WERI-Rb-1 (cell line): ENCODE measurements at regions not wholly inside any gene's neighbourhood (a gene's known extent, or its start where the extent isn't known, plus 50 kb on each side); places are given as distances from the start of the nearest gene placed in this dataset.

Experiments
- DNase-seq: peaks from one replicate; pipeline ENCODE4 v3.0.0-alpha.2; 2020
- H3K27ac ChIP-seq: fragments of 250-450 bp; sonication (Bioruptor Pico); 2 replicates; pipeline ENCODE4 v1.5.1; 2020; ENCODE audit warnings: mild to moderate bottlenecking, moderate library complexity
- H3K27me3 ChIP-seq: fragments of 250-450 bp; sonication (Bioruptor Pico); 2 replicates; pipeline ENCODE4 v1.5.1; 2021; ENCODE audit warnings: mild to moderate bottlenecking, low read depth, moderate library complexity; ENCODE audit not compliant: insufficient read depth, severe bottlenecking
- H3K36me3 ChIP-seq: fragments of 250-450 bp; sonication (Bioruptor Pico); 2 replicates; pipeline ENCODE4 v1.5.1; 2020; ENCODE audit warnings: mild to moderate bottlenecking, moderate library complexity
- H3K4me3 ChIP-seq: 2 replicates; pipeline ENCODE4 v1.5.1; 2011; ENCODE audit warnings: low read depth, mild to moderate bottlenecking, control low read depth, low read length
- H3K9me3 ChIP-seq: fragments of 250-450 bp; sonication (Bioruptor Pico); 2 replicates; pipeline ENCODE4 v1.5.1; 2021; ENCODE audit warnings: mild to moderate bottlenecking, moderate library complexity; ENCODE audit not compliant: severe bottlenecking
- CTCF ChIP-seq: IDR thresholded peaks from 2 replicates; pipeline ENCODE4 v1.5.1; 2011; ENCODE audit warnings: low read depth, mild to moderate bottlenecking, control low read depth, inconsistent platforms, low read length

- H3K27me3 ChIP-seq: no peaks in the 10 kb centered on the region
These were observed 241.7 kb upstream of the HES1 start for GRCh38 chr3:193894121-193894863.

DNA sequence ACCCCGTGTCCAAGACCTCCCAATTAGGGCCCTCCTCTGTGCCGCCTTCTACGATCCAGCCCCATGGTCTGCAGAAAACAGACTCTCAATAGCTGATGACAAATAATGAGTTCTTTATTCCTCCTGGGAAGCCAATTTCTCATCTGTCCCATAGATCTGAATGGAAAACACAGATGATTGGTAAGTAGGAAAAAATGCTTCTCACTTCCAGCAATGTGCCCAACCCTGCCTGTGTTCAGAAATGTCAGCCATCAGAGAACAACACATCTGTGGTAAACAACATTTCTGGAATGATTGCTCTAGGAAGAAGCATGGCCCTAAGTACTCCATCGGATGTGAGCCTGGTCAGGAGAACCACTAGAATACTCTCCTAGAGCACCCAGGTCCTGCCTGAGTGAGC lies 240.5 kb upstream of the HES1 start:
- no peak for DNase-seq
- Histone ChIP-seq H3K36me3 (no peaks in the 10 kb centered on the region), H3K4me3 (no peak overlapping the region), H3K27ac (no peak overlapping the region), H3K27me3 (no peaks in the 10 kb centered on the region), H3K9me3 (no peaks in the 10 kb centered on the region)
- no peak for TF ChIP-seq CTCF

More at GRCh38 chr3:193894121-193894863, 241.7 kb upstream of the HES1 start:
- Histone ChIP-seq H3K27ac (no peak overlapping the region), H3K36me3 (no peaks in the 10 kb centered on the region), H3K9me3 (no peaks in the 10 kb centered on the region), H3K4me3 (no peak overlapping the region)
- no peak for DNase-seq
- no peak for TF ChIP-seq CTCF

GRCh38 chr3:193896419-193896818 lies 239.5 kb upstream of the HES1 start:
- no peak for DNase-seq
- no peak for TF ChIP-seq CTCF
- no peak overlapping the region for H3K27ac ChIP-seq

DNA sequence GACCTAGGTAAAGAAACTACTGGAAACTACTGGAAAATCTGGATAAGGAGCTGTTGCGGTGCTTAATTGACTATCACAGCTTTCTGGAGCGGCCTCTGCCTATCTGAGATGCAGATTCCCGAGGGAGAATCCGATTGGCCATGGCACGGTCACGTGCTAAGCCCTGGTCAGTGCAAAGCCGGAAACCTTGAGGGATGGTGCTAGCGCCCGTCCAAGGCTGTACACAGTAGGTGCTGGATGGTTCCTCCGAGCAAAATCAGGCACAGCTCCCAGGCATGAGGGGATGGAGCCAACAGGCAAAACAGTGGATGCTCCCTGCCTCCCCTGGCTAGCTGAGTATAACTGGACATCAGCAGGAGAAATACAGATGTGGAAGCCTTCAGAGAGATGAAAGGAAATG lies 238.7 kb upstream of the HES1 start:
- DNase-seq: no peak
- H3K9me3 ChIP-seq: no peaks in the 10 kb centered on the region
- no peak overlapping the region for H3K4me3 ChIP-seq
- H3K27ac ChIP-seq: no peak overlapping the region
- no peak for TF ChIP-seq CTCF
- no peaks in the 10 kb centered on the region for H3K36me3 ChIP-seq
- H3K27me3 ChIP-seq: no peaks in the 10 kb centered on the region

More at GRCh38 chr3:193896419-193896818, 239.5 kb upstream of the HES1 start:
- Histone ChIP-seq H3K4me3 (no peak overlapping the region), H3K27me3 (no peaks in the 10 kb centered on the region), H3K36me3 (no peaks in the 10 kb centered on the region), H3K9me3 (no peaks in the 10 kb centered on the region)

DNA sequence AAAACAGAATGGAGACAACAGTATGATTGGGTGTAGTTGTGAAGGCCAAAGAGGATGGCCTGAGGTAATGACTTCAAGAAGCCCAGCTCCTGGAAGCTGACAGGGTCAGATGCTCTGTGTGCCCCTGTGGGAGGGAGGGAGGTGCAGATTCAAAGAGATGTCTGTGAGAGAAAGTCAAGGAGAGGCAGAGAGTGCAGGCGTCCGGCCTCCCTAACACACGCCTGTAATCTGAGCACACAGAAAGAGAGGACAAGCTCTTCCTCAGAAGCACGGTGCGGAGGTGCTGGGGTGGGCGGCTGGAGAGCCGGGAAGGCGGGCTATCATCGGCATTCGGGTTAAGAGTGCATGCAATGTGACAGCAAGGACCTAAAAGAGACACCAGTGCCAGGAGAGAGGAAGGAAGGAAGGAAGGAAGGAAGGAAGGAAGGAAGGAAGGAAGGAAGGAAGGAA lies 238.2 kb upstream of the HES1 start:
- no peak for TF ChIP-seq CTCF
- Histone ChIP-seq H3K36me3 (no peaks in the 10 kb centered on the region), H3K27ac (no peak overlapping the region), H3K27me3 (no peaks in the 10 kb centered on the region), H3K9me3 (no peaks in the 10 kb centered on the region), H3K4me3 (no peak overlapping the region)
- no peak for DNase-seq

DNA sequence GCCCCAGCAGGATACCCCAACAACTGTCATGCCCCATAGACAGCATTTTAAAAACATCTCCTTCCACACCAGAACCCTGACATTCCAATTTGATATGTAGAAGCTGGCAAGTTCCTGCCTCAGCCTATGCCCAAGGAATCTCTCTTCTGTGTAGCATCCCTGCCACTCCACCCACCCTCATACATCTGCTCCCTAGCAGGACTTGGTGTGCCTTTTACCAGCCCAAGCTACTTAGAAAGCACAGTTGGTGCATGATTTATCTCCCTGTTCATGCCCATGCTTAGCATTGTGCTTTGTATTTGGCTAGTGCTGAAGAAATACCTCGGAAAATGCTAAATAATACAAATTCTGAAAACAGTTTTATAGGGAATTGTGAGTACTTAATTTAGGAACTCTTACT lies 236.9 kb upstream of the HES1 start:
- H3K36me3 ChIP-seq: no peaks in the 10 kb centered on the region
- H3K27me3 ChIP-seq: no peaks in the 10 kb centered on the region
- H3K9me3 ChIP-seq: no peaks in the 10 kb centered on the region
- no peak for TF ChIP-seq CTCF
- no peak overlapping the region for H3K4me3 ChIP-seq
- H3K27ac ChIP-seq: no peak overlapping the region
- DNase-seq: no peak
